Chondrocyte (in vitro differentiated cells): ENCODE measurements at regions not wholly inside any gene's neighbourhood (a gene's known extent, or its start where the extent isn't known, plus 50 kb on each side); places are given as distances from the start of the nearest gene placed in this dataset.

Experiments
- DNase-seq: peaks from one replicate; pipeline ENCODE4 v3.0.0; 2021; ENCODE audit warnings: mixed read lengths, low spot score
- H3K27ac Mint-ChIP-seq: one replicate; pipeline ENCODE4 v1.8.0; 2021; ENCODE audit warnings: mild to moderate bottlenecking, moderate library complexity, mixed read lengths; ENCODE audit not compliant: unreplicated experiment
- H3K27me3 Mint-ChIP-seq: 2 replicates; pipeline ENCODE4 v1.8.0; 2021; ENCODE audit warnings: low read depth, mixed read lengths
- H3K36me3 Mint-ChIP-seq: 2 replicates; pipeline ENCODE4 v1.8.0; 2021; ENCODE audit warnings: low read depth, mixed read lengths
- H3K4me1 Mint-ChIP-seq: 2 replicates; pipeline ENCODE4 v1.8.0; 2021; ENCODE audit warnings: low read depth, mild to moderate bottlenecking, mixed read lengths
- H3K4me3 Mint-ChIP-seq: one replicate; pipeline ENCODE4 v1.8.0; 2021; ENCODE audit warnings: mild to moderate bottlenecking, moderate library complexity, mixed read lengths; ENCODE audit not compliant: unreplicated experiment
- H3K9me3 Mint-ChIP-seq: 2 replicates; pipeline ENCODE4 v1.8.0; 2021; ENCODE audit warnings: low read depth, mixed read lengths
- TF ChIP-seq, protein P1 (sequence below): fragments of 200-600 bp; sonication (generic); IDR thresholded peaks from 2 replicates; pipeline ENCODE4 v1.5.0; 2021; ENCODE audit warnings: antibody characterized with exemption, mild to moderate bottlenecking, moderate library complexity

DNA sequence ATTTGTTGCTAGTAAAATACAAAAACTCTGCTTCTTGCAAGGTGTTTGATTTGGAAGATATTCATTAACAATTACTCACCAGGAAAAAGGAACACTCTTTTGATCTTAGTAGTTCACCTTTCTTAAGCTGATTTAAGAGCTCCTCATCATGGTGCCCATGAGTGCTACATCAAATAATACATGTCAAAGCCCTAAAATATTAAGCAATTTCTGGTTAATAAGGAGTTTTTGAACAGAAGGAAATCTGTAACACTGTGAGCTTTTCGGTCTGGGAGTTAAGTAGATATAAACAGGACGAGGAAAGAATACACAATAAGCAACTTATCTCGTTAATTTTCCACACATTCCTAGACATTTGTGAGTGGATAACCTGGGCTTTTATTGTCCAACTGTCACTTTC is 83.9 kb upstream of the DCBLD2 start:
- DNase-seq, result no peak
- TF ChIP-seq, protein P1, sequence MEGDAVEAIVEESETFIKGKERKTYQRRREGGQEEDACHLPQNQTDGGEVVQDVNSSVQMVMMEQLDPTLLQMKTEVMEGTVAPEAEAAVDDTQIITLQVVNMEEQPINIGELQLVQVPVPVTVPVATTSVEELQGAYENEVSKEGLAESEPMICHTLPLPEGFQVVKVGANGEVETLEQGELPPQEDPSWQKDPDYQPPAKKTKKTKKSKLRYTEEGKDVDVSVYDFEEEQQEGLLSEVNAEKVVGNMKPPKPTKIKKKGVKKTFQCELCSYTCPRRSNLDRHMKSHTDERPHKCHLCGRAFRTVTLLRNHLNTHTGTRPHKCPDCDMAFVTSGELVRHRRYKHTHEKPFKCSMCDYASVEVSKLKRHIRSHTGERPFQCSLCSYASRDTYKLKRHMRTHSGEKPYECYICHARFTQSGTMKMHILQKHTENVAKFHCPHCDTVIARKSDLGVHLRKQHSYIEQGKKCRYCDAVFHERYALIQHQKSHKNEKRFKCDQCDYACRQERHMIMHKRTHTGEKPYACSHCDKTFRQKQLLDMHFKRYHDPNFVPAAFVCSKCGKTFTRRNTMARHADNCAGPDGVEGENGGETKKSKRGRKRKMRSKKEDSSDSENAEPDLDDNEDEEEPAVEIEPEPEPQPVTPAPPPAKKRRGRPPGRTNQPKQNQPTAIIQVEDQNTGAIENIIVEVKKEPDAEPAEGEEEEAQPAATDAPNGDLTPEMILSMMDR, result peak; percentile 57
- no peak overlapping the region for H3K4me3 Mint-ChIP-seq
- no peak overlapping the region for H3K27ac Mint-ChIP-seq
- no peaks in the 10 kb centered on the region for H3K9me3 Mint-ChIP-seq
- no peaks in the 10 kb centered on the region for H3K36me3 Mint-ChIP-seq
- peaks cover 37% of the 10 kb centered on the region for H3K4me1 Mint-ChIP-seq
- H3K27me3 Mint-ChIP-seq, result no peaks in the 10 kb centered on the region

- H3K36me3 Mint-ChIP-seq, result no peaks in the 10 kb centered on the region
- no peak overlapping the region for H3K27ac Mint-ChIP-seq
- TF ChIP-seq, protein P1, result no peak
- H3K4me1 Mint-ChIP-seq, result peaks cover 37% of the 10 kb centered on the region
- H3K9me3 Mint-ChIP-seq, result no peaks in the 10 kb centered on the region
- no peak for DNase-seq
- no peak overlapping the region for H3K4me3 Mint-ChIP-seq
- no peaks in the 10 kb centered on the region for H3K27me3 Mint-ChIP-seq
Observed at GRCh38 chr3:98984024-98984423, 82.5 kb upstream of the DCBLD2 start.

DNA sequence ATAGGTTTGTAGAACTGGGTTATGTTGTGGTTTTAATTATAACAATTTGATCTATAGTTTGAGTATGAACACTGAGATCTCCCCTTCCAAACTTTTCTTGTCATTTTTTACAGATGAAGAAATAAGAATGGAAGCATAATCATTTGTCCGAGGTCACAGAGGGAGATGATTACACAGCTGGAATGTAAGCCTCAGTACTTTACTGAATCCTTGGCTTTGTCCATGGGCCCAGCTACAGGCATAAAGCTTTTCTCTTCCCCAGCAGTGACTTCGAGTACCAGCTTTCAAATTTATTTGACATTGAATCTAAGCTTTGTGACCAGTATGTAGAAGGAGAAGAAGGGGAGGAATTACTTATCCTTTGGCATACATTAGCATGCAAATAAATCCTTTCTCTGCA is 80.9 kb upstream of the DCBLD2 start:
- DNase-seq, result no peak
- Mint-ChIP-seq H3K4me1 (peaks cover 50% of the 10 kb centered on the region), H3K4me3 (no peak overlapping the region), H3K27me3 (no peaks in the 10 kb centered on the region), H3K36me3 (no peaks in the 10 kb centered on the region), H3K27ac (no peak overlapping the region), H3K9me3 (no peaks in the 10 kb centered on the region)
- TF ChIP-seq, protein P1, result no peak

GRCh38 chr3:98980915-98981596 is 79.6 kb upstream of the DCBLD2 start:
- Mint-ChIP-seq H3K9me3 (no peaks in the 10 kb centered on the region), H3K36me3 (no peaks in the 10 kb centered on the region), H3K27ac (no peak overlapping the region), H3K27me3 (no peaks in the 10 kb centered on the region), H3K4me3 (no peak overlapping the region), H3K4me1 (peaks cover 55% of the 10 kb centered on the region)
- no peak for DNase-seq
- TF ChIP-seq, protein P1, result no peak

GRCh38 chr3:98979296-98979695 is 77.8 kb upstream of the DCBLD2 start:
- H3K4me1 Mint-ChIP-seq, result peaks cover 41% of the 10 kb centered on the region
- H3K36me3 Mint-ChIP-seq, result no peaks in the 10 kb centered on the region
- H3K27me3 Mint-ChIP-seq, result no peaks in the 10 kb centered on the region
- TF ChIP-seq, protein P1, result no peak
- no peaks in the 10 kb centered on the region for H3K9me3 Mint-ChIP-seq
- H3K27ac Mint-ChIP-seq, result no peak overlapping the region
- no peak overlapping the region for H3K4me3 Mint-ChIP-seq
- DNase-seq, result no peak
